Endothelial cell of umbilical vein (primary cell): ENCODE measurements at regions not wholly inside any gene's neighbourhood (a gene's known extent, or its start where the extent isn't known, plus 50 kb on each side); places are given as distances from the start of the nearest gene placed in this dataset.

Experiments used
- BruUV-seq: library from RNA; stranded (reverse); fragments of 400-500 nt; replicated peaks from 2 replicates; lab custom pipeline; 2021; lab: Mats Ljungman, UMichigan
- CTCF ChIA-PET: fragments of 300-600, 350-600 bp; sonication (Branson Sonifier 250); formaldehyde crosslinking; loops from one replicate; lab custom pipeline; 2021; ENCODE audit warnings: antibody characterized with exemption, inconsistent platforms; lab: Charles Lee
- POLR2A ChIA-PET: fragments of 300-600, 350-600 bp; sonication (Branson Sonifier 250); formaldehyde crosslinking; loops from one replicate; lab custom pipeline; 2021; ENCODE audit warnings: antibody characterized with exemption, inconsistent platforms; lab: Charles Lee
- DNase-seq: peaks from one replicate; pipeline ENCODE4 v3.0.0-alpha.2; 2011; ENCODE audit warnings: low read depth, low spot score
- FAIRE-seq: peaks from 2 replicates; lab custom pipeline; 2011; peaks lifted over from hg19 to GRCh38; lab: Jason Lieb, UNC
- H2AFZ ChIP-seq: 2 replicates; pipeline ENCODE4 v1.6.0; 2012; ENCODE audit warnings: low read depth, low read length, control low read depth, inconsistent platforms
- H3K27ac ChIP-seq: 2 replicates; pipeline ENCODE4 v1.5.1; 2011; ENCODE audit warnings: low read depth, mild to moderate bottlenecking, control low read depth, low read length, moderate library complexity; ENCODE audit not compliant: insufficient read depth
- H3K27me3 ChIP-seq, 2 experiments: 2 replicates each; pipeline versions ENCODE4 v1.6.0 to v1.6.1; 2011; ENCODE audit warnings: low read length in 2 of 2, mixed read lengths in 1 of 2; ENCODE audit not compliant: control insufficient read depth in 2 of 2, insufficient read depth in 2 of 2
- H3K36me3 ChIP-seq, 2 experiments: 2 replicates in 1 of 2; 3 replicates in 1 of 2; pipeline ENCODE4 v1.5.1; 2011; ENCODE audit warnings: low read length in 2 of 2, mild to moderate bottlenecking in 1 of 2, moderate library complexity in 1 of 2; ENCODE audit not compliant: control insufficient read depth in 2 of 2, insufficient read depth in 2 of 2; ENCODE audit errors: extremely low read depth in 1 of 2
- H3K4me1 ChIP-seq: 3 replicates; pipeline ENCODE4 v1.5.1; 2011; ENCODE audit warnings: mild to moderate bottlenecking, low read length; ENCODE audit not compliant: control insufficient read depth, insufficient read depth; ENCODE audit errors: extremely low read depth
- H3K4me2 ChIP-seq: 2 replicates; pipeline ENCODE4 v1.6.1; 2011; ENCODE audit warnings: low read length, control low read depth, mixed read lengths; ENCODE audit not compliant: insufficient read depth
- H3K4me3 ChIP-seq, 3 experiments: fragments of 200-600 bp in 1 of 3; sonication (generic), shearing (Covaris generic) in 1 of 3; replicated peaks in 1 of 3; 2 replicates each; pipeline ENCODE4 v1.5.1; 2011 to 2016; ENCODE audit warnings: control low read depth in 3 of 3, low read length in 3 of 3, mild to moderate bottlenecking in 2 of 3, inconsistent platforms in 1 of 3, low read depth in 1 of 3, moderate library complexity in 1 of 3; ENCODE audit not compliant: insufficient read depth in 1 of 3
- H3K79me2 ChIP-seq: 2 replicates; pipeline ENCODE4 v1.6.0; 2012; ENCODE audit warnings: low read length, inconsistent platforms; ENCODE audit not compliant: control insufficient read depth, insufficient read depth
- H3K9ac ChIP-seq: replicated peaks from 2 replicates; pipeline ENCODE3; 2011; ENCODE audit warnings: low read length, control low read depth; ENCODE audit not compliant: insufficient read depth; ENCODE audit errors: extremely low read depth
- H3K9me1 ChIP-seq: replicated peaks from 3 replicates; pipeline ENCODE4 v1.6.0; 2011; ENCODE audit warnings: mild to moderate bottlenecking, low read length; ENCODE audit not compliant: control insufficient read depth, insufficient read depth; ENCODE audit errors: extremely low read depth
- H3K9me3 ChIP-seq: replicated peaks from 2 replicates; pipeline ENCODE4 v1.5.1; 2012; ENCODE audit warnings: low read length, inconsistent platforms; ENCODE audit not compliant: control insufficient read depth, insufficient read depth
- H4K20me1 ChIP-seq: replicated peaks from 2 replicates; pipeline ENCODE3; 2011; ENCODE audit warnings: mild to moderate bottlenecking, low read length; ENCODE audit not compliant: control insufficient read depth, insufficient read depth; ENCODE audit errors: extremely low read depth
- GATA2 ChIP-seq: IDR thresholded peaks from 2 replicates; pipeline ENCODE4 v1.7.0; 2011; ENCODE audit warnings: low read depth, mild to moderate bottlenecking, moderate library complexity, mixed read lengths, low read length; ENCODE audit not compliant: insufficient read length, insufficient read depth
- JUN ChIP-seq: IDR thresholded peaks from 2 replicates; pipeline ENCODE4 v1.6.1; 2011; ENCODE audit warnings: borderline replicate concordance, low read depth; ENCODE audit not compliant: insufficient read length, insufficient read depth
- dilution Hi-C: fragments of 300-500 bp; cut with MboI; formaldehyde crosslinking; loops from one replicate; pipeline ENCODE4 v1.15.0; 2019; ENCODE audit warnings: low sequenced_read_pairs; ENCODE audit not compliant: extremely low pct_ligation_motif_present
- intact Hi-C: fragments of 100-400 bp; cut with micrococcal nuclease; formaldehyde crosslinking; loops from one replicate; pipeline ENCODE4 v1.10.0; 2022
- TF ChIP-seq, protein P1 (sequence below), 2 donors: IDR thresholded peaks; 1 replicate in 1 of 2; 2 replicates in 1 of 2; pipeline ENCODE4 v1.5.1; 2011; ENCODE audit warnings: low read length in 2 of 2, mild to moderate bottlenecking in 2 of 2, moderate library complexity in 2 of 2, control low read depth in 1 of 2, inconsistent platforms in 1 of 2, low read depth in 1 of 2; ENCODE audit not compliant: insufficient read depth in 1 of 2; ENCODE audit errors: extremely low read depth in 1 of 2
- TF ChIP-seq, protein P2 (sequence below): IDR thresholded peaks from 2 replicates; pipeline ENCODE4 v1.6.1; 2011; ENCODE audit not compliant: insufficient read depth, insufficient read length

DNA sequence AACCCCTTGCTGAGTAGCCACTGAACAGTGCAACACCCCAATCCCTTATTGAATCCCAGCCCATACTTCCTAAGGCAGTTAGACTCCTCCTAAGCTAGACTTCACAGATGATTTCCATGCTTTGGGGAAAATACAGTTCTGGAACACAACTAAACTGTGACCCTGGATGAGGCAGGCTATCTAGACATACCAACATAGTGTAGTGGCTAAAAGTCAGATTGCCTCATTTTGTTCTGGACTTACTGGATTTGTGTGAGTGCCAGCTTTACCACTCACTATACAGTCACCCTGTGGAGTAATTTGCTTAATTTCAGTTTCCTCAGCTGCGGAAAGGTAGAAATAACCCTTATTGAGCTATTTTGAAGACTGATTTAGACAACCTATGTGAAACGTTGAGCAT, 203.1 kb downstream of the ASCL1 start:
- no peak for TF ChIP-seq GATA2
- TF ChIP-seq JUN, result no peak
- TF ChIP-seq, protein P1, sequence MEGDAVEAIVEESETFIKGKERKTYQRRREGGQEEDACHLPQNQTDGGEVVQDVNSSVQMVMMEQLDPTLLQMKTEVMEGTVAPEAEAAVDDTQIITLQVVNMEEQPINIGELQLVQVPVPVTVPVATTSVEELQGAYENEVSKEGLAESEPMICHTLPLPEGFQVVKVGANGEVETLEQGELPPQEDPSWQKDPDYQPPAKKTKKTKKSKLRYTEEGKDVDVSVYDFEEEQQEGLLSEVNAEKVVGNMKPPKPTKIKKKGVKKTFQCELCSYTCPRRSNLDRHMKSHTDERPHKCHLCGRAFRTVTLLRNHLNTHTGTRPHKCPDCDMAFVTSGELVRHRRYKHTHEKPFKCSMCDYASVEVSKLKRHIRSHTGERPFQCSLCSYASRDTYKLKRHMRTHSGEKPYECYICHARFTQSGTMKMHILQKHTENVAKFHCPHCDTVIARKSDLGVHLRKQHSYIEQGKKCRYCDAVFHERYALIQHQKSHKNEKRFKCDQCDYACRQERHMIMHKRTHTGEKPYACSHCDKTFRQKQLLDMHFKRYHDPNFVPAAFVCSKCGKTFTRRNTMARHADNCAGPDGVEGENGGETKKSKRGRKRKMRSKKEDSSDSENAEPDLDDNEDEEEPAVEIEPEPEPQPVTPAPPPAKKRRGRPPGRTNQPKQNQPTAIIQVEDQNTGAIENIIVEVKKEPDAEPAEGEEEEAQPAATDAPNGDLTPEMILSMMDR (IDR thresholded peaks at IDR 0.05; ENCODE audit: extremely low read depth in 1 of 2, insufficient read depth in 1 of 2, low read depth in 1 of 2, low read length in 2 of 2), result no peak
- TF ChIP-seq, protein P2, sequence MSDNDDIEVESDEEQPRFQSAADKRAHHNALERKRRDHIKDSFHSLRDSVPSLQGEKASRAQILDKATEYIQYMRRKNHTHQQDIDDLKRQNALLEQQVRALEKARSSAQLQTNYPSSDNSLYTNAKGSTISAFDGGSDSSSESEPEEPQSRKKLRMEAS, result no peak
- no peaks in the 10 kb centered on the region for H3K36me3 ChIP-seq
- H3K4me1 ChIP-seq, result no peaks in the 10 kb centered on the region
- H3K9ac ChIP-seq, result no peak overlapping the region
- no peak for FAIRE-seq
- DNase-seq, result no peak
- no peak overlapping the region for H2AFZ ChIP-seq
- dilution Hi-C loops, result no loop called here
- no peaks in the 10 kb centered on the region for H3K79me2 ChIP-seq
- no peak overlapping the region for H3K4me2 ChIP-seq
- BruUV-seq, result no TSS peak
- H4K20me1 ChIP-seq, result no peaks in the 10 kb centered on the region
- no peaks in the 10 kb centered on the region for H3K27me3 ChIP-seq
- intact Hi-C loops, result no loop called here
- CTCF ChIA-PET, result no interaction called here
- H3K9me1 ChIP-seq, result no peaks in the 10 kb centered on the region
- POLR2A ChIA-PET, result no interaction called here
- no peak overlapping the region for H3K4me3 ChIP-seq
- no peak overlapping the region for H3K27ac ChIP-seq
- no peaks in the 10 kb centered on the region for H3K9me3 ChIP-seq
